Activated naive CD8-positive, alpha-beta T cell treated with anti-CD3 and anti-CD28 coated beads, Interleukin-2, amount 50 U/mL, for 16 hours (primary cell): ENCODE measurements at regions not wholly inside any gene's neighbourhood (a gene's known extent, or its start where the extent isn't known, plus 50 kb on each side); places are given as distances from the start of the nearest gene placed in this dataset.

Experiments
- DNase-seq: peaks from one replicate; pipeline ENCODE4 v3.0.0-alpha.2; 2020; ENCODE audit warnings: low read depth, low spot score

DNA sequence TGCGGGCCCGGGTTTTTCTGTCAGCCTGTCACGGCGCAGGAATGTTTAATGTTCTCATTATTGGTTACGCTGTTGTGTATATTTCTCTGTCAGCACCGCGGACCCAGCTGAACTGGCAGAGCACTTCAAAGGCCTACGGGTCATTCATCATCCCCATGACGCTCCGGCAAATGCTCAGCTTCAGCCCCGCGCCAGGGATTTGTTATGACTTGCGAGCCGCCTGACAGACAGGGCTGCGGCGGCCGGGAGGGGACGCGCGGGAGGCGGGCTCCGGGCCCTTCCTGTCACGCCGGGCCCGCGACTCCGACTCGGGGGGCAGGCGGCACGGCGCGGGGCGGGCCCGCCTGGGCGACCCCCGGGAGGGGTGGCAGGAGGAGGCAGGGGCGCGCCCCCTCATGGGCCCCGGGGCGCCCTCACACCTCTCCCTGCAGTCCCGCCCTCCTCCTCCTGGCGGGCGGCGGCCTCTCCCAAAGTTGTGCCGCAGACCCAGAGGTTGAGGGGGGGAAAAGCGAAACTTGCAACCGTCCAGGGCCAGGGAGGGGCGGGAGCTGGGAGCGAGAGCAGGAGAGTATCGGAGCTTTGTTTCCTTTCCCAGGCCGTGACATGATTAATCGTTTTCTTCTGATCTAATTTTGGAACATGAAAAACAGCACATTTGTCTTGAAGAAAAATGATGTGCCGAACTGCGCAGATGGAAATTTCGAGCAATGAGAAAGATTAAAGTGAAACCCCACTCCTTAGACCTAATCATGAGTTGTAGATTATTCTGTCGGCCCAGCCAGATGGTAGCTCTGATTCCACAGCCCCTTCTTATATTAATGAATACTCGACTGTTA, 59.3 kb upstream of the COMTD1 start:
- peak; percentile 34 for DNase-seq

DNA sequence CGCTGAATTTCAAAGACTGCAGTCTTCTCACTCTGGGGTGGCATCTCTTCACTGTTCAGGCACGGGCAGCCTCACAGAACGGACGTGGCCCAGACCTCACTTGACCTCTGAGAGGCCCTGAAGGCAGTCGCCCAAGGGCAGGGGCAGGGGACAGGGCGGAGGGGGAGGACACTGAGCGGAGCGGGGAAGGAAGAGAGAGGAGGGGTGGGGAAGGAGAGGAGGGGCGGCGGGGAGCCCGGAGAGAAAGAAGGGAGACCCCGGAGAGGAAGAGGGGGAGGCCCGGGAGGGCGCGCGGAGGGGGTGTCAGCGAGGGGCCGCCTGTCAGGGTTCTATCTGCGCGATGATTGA, 58.7 kb upstream of the COMTD1 start:
- DNase-seq: no peak

DNA sequence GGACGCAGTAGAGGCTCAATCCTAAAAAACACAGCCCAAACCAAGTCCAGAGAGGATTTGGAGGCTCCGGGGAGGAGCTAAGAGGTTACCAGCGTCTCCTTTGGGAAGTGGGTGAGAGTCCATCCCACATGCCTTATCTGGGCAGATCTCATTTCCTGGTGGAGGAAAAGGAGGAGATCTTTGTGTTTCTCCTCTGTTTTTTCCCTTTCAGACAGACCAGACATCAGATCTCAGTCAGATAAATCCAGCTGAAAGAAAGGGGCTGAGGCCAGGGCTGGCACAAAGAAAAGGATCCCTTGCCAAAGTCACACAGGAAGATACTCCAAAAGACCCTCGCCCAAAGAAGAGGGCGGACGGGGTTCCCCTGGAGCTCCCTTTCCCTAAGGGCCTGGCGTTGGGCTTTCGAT, 58.3 kb upstream of the COMTD1 start:
- DNase-seq: no peak

DNA sequence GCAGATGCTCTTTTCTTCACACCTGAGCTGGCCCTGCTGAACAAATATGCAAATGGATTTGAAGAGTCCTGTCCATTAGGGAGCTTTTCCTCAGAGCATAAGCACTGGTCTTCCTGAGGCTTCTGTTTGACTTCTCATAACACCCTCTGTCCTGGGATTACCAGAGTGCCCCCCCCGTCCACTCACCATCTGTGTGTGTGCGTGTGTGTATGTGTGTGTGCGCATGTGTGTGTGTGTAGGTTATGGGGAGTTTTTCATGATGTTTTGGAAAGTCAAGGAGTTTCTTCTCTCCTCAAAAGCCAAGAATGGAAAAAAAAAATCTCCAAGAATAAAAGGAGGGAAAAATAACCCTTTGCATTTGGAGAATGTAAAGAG, 57.7 kb upstream of the COMTD1 start:
- DNase-seq: no peak

DNA sequence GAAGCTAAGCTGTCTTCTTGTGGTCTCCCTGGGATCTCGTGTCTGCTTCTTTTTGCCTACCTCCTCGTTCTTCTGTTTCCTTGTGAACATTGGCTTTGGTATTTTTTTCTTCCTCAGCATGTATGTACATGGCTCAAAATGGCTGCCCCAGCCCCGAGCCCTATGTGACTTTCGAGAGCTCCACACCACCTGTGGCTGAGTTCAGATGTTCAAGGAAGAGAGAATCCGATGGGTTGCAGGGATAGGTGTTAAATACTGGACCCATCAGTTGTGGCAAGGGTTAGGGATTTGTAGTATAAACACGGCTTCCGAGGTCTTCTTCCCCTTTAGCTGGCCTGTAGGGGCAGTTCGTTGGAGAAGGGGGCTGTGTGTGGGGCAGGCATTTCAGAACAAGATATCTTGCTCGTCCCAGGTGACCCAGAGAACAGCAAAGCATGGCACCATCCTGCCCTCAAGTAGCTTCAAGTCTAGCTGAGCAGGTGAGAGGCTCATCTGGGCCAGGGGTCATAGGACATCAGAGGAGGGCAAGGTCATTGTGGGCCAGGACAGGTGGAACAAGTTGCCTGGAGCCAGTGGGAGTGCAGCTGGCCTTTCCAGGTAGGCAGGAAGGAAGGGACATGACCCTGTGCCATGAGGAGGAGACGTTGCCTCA, 57.2 kb upstream of the COMTD1 start:
- DNase-seq: no peak

DNA sequence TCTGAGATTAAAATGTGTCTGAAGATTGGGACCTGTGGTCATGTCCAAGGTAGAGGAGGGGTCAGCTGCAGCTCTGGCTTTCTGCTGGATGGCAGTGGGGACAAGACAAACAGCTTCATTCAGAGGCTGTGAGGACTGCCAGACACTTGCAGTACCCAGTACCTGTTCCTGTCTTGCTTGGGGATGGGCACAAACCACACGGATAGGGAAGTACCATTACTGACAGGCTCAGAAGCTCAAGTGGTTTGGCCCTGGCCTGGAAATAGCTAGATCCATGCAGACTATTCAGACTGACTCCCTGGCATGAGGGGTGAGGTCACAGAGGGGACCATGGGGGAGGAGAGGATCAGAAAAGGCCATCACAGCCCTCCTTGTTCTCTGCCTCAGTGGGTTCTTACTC, 56.0 kb upstream of the COMTD1 start:
- no peak for DNase-seq

DNA sequence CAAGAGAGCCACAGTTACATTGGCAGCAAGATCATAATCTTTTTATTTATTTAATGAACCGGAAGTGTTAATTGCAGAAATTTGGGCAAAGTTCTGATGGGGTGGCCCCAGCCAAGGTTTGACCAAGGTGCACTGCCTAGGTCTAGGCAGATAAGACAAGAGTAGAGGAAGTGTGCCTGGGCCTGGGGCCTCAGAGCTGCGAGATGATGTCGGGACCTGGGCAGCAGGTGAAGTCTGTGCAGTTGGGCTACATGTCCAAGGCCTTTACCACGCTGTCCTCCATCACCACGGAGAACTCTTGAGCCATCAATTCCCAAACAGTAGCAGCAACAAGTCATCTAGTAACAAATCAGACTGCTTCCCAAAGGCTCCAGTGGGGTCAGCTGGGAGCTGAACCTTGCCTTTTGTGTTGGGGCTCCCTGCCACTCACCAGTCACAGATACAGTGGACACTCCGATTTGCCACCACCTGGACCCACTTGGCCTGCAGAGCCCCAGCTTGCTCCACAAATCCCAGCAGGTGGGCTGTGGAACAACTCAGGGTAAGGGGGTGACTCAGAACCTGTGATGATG, 52.5 kb upstream of the COMTD1 start:
- no peak for DNase-seq

DNA sequence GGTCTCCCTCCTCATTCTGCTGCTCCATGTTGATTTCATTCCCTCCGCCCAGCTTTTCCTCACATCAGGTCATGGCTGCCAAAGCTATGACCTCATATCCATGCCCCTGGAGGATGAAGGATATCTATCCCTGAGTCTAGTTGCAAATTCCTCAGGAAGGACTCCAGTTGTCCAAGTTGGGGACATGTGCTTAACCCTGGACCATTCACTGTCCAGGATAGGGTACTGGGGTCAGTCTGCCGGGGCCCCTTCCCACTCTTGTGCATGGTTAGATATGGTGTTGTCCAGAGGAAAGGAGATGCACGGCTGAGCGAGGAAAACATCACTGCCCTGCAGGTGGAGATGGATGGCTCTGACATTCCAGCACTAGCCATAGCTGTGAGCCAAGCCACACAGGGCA, 51.9 kb upstream of the COMTD1 start:
- no peak for DNase-seq

DNA sequence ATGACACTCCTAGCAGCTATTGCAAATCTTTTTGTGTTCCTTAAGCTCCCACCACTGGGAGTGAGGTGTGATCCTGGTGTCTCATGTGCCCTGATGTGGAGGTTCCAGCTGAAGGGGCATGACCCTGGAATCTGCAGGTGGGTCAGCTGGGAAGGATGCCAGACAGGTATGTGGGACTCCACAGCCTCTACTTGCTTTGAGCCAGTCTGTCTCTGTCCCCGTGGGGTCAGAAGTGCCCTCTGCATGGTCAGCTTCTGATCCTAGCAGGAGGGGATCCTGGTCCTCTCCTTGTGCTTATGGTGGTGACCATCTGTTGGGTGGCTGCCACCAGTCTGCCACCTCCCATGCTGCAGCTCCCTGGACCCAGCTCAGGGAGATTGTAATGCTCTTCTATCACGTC, 51.1 kb upstream of the COMTD1 start:
- DNase-seq: no peak
